HS-5 (cell line): ENCODE measurements at regions not wholly inside any gene's neighbourhood (a gene's known extent, or its start where the extent isn't known, plus 50 kb on each side); places are given as distances from the start of the nearest gene placed in this dataset.
"Not testable (repeated sequence)": the region's sequence is repeated elsewhere in the genome, so short reads cannot be mapped to it uniquely, and the experiment has no call there.

Source experiments
- DNase-seq: peaks from one replicate; pipeline ENCODE4 v3.0.0-alpha.2; 2012; ENCODE audit warnings: low read depth

GRCh38 chr6:60789601-60790000, 1496.4 kb downstream of the KHDRBS2 start:
- DNase-seq, result not testable (repeated sequence)

- DNase-seq, result not testable (repeated sequence)
Measured at GRCh38 chr6:60782698-60783464, 1503.1 kb downstream of the KHDRBS2 start.

GRCh38 chr6:60779591-60779990, 1506.4 kb downstream of the KHDRBS2 start:
- DNase-seq, result not testable (repeated sequence)

DNA sequence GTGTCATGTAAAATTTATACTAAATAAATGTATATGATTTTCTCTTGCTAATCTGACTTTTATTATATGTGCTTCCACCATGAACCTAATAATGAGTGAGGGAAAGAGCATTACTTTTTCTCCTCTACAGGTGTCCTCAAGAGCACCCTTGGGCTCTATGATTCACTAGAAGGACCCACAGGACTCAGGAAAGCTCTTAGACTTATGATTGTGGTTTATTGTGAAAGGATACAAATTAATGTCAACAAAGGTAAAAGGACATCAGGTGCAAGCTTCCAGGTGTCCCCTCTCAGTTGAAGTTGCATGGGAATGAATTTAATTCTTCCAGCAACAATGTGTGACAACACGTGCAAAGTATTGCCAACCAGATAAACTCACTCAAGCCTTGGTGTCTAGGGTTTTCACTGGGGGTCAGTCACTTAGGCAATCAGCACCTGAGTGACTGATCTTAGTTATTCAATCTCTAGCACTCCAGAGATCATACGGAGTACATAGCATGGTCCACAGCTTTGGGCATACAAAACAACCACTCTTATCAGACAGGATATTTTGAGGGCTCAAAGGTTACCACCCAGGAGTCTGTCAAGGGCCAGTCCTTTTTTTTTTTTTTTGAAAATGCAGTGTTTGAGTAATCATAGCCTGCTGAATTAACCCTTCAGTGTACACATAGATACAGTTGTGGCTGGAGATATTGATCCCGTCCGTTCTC, 1518.1 kb downstream of the KHDRBS2 start:
- not testable (repeated sequence) for DNase-seq

- not testable (repeated sequence) for DNase-seq
Measured at GRCh38 chr6:60765331-60765730, 1520.7 kb downstream of the KHDRBS2 start.

DNA sequence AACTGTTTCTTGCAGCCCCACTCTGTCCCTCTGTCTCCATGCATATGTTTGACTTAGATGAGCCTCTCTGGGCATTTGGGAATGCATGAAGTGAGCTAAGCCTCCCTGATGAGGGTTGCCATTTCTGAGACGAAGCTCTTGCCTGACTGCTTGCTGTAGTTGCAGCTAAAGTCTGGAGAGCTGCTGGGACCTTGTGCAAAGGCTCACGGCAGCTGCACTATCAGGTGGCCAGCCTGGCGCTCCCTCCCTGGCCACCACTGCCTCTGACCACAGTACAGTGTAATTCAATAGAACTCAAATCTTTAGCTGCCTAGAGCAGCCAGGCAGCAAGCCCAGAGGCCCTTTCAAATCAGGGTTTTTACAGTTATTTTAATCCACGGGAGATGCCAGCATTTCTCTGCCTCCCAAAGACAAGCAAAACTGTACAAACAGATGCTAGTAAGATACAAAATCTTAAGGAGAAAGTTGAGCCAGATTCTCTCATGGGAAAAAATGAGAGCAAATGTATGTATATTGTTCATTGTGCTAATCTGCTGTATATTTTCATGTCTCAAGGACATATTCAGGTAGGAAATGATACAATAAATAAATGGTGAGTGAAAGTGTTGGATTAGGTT, 1522.5 kb downstream of the KHDRBS2 start:
- not testable (repeated sequence) for DNase-seq

- DNase-seq, result not testable (repeated sequence)
Measured at GRCh38 chr6:60760928-60761327, 1525.1 kb downstream of the KHDRBS2 start.

DNA sequence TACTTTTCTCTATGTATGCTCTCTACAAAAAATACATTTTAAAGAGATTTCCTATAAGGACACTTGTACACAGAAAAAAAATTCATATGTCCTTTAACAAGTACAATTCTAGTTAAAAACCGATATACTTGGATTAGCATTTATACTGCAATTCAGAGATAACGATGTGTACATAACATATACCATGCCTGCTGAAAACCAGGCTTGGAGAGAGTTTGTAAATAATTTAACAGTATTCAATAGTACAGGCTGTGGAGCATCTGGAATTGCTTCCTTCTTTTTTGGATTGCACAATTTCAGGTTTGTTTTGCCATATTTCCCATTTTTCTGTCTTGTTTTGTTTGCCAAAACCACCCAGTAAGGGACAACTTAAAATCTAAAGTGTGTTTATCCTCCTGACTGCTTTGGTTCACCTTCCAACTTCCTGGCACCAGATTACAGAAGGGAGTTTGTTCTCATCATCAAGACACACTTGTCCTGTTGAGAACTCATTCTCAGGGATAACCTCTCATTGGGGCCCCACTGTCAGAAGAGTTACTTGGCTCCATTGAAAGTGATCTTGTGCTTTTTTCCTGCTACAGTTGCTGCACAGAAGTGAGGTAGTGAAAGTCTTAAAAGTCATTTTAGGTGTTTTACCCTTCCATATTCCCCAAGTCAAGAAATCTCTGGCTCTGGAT, 1526.7 kb downstream of the KHDRBS2 start:
- DNase-seq, result not testable (repeated sequence)

- not testable (repeated sequence) for DNase-seq
Measured at GRCh38 chr6:60758725-60759124, 1527.3 kb downstream of the KHDRBS2 start.

GRCh38 chr6:60754879-60755278, 1531.1 kb downstream of the KHDRBS2 start:
- no peak for DNase-seq

- not testable (repeated sequence) for DNase-seq
Measured at GRCh38 chr6:60750353-60751081, 1535.5 kb downstream of the KHDRBS2 start.

DNA sequence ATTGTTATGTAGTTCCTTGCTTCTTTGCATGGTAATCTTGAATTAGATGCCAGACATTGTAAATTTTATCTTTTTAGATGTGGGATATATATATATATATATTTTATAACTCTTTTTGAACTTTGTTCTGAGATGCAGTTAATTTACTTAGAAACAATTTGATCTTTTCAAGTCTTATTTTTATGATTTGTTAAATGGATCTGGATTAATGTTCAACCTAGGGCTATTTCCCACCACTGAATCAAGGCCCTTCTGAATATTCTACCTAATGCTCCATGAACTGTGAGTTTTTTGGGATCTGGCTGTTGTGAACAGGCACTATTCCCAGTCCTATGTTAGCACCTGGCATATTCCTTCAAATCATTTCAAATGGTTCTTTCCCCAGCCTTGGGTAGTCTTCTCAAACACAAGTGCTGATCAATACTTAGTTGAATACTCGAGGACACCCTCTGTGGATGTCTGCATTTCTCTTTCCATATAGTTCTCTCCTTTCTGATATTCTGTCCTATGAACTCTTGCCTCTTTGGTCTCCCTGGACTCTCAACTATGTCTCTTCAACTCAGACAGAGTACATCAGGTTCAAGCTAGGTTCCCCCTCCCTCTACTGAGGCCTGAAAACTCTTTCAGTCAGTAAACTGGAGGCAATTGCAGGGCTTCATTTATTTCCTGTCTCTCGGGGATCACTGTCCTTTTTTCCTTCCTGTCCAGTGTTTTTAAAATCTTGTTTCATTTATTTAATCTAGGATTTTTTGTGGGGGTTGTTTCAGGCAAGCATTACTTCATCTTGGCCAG, 1538.1 kb downstream of the KHDRBS2 start:
- DNase-seq, result not testable (repeated sequence)

GRCh38 chr6:60737764-60738425, 1548.1 kb downstream of the KHDRBS2 start:
- not testable (repeated sequence) for DNase-seq

DNA sequence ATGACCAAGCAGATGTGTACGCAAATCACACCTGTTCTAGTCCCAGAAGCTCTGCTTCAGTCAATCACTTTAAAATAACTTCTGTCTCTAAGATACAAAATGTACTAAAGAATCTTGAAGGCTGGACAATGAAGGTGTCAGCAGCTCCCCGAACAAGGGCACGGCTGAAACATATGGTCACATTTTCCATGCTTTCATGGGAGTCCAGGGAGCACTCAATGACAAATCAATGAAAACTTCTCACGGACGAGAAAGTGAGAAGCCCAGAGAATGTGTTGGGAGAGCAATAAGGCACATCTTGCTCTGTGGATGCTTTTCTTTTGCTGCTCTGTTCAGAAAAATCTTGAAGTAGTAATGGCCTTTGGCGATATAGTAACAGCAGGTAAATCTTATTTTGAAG, 1548.7 kb downstream of the KHDRBS2 start:
- DNase-seq, result not testable (repeated sequence)

GRCh38 chr6:60723935-60724334, 1562.1 kb downstream of the KHDRBS2 start:
- not testable (repeated sequence) for DNase-seq

DNA sequence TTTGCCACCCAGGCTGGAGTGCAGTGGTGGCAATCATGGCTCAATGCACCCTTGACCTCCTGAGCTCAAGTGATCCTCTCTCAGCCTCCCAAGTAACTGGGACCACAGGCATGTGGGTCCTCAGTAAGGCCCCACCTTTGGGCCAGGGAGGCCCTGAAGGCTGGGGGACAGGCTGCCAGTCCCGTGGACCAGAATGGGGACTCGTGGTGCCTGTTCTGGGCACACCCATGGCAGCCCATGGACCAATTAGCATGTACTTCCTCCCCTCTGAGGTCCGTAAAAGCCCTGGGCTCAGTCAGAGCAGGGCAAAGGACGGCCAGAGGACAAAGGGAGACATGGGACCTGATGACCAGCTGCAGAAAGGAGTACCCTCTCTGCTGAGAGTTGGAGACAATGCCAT, 1590.8 kb downstream of the KHDRBS2 start:
- DNase-seq, result no peak

- DNase-seq, result no peak
Measured at GRCh38 chr6:60687085-60687484, 1598.9 kb downstream of the KHDRBS2 start.

DNA sequence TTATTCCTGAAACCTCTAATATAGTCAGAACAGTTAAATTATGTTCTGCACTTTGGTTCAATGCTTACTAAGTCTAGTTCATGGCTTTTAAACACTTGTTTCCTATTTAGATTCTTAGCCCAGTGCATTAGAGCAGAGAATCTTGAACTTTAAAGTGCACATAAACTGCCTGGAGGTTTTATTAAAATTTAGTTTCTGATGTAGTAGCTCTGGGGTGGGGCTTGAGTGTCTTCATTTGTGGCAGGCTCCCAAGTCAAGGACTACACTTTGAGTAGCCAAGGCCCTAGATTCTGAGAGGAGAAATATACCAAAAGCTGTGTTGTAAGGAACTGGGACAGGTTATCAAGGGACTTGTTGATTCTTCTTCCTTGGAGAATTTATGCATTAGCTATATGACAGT, 1604.2 kb downstream of the KHDRBS2 start:
- DNase-seq, result no peak

- no peak for DNase-seq
Measured at GRCh38 chr6:60679175-60679574, 1606.8 kb downstream of the KHDRBS2 start.

DNA sequence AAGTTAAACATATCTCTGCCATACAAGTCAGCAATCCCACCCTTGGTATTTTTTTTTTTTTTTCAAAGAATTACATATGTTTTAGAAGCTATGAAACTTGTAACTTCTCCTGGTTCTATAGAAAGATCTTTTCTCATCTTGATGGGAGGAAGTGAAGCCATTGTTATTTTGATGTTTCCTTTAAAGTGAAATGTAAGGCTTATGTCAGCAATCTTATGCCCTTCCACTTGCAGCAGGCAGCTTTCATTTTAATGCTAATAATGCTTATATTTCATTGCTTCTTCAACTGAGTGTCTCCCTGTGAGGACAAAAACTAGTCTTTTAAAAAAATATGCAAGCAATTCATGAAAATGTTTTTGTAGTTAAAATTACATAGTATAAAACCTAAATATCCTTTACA, 1614.7 kb downstream of the KHDRBS2 start:
- DNase-seq, result no peak
